ENCODE measurements at regions not wholly inside any gene's neighbourhood (a gene's known extent, or its start where the extent isn't known, plus 50 kb on each side); places are given as distances from the start of the nearest gene placed in this dataset.

DNA sequence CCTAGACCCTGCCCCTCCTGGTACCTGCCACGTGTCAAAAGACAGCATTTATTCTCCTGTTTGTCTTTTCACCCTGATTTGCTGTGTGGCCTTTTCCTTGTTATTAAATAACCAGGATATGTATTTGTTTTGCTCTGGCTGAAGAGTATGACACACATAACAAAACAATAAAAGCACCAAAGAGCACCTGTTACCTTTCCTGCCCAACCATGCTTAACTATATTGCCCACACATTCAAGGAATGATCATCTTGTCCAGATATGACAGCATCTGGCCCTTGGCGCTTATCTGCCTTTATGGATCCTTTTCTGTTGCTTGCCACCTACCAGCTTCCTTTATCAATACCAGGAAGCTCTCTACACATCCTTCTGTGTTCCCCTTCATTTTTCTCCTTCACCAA is 357.7 kb downstream of the FGFR2 start:
- peaks cover 10% of the 10 kb centered on the region; the same call in 1 of the 2 replicates for H3K9me3 ChIP-seq (ENCODE audit: insufficient read depth, low read depth, low read length)
- H3K4me3 ChIP-seq (ENCODE audit: low read length), result no peak overlapping the region
- 78% methylated on average over 2 of the region's 2 CpGs for WGBS
- no peak overlapping the region for H3K27ac ChIP-seq (ENCODE audit: low read depth, low read length)
- H3K36me3 ChIP-seq (ENCODE audit: insufficient read depth, low read length), result no peaks in the 10 kb centered on the region
- no peak overlapping the region for H3K9ac ChIP-seq (ENCODE audit: low read depth, low read length)
- no peaks in the 10 kb centered on the region for H3K4me1 ChIP-seq (ENCODE audit: insufficient read depth, low read length)
- H3K27me3 ChIP-seq (ENCODE audit: insufficient read depth, low read length), result no peaks in the 10 kb centered on the region

DNA sequence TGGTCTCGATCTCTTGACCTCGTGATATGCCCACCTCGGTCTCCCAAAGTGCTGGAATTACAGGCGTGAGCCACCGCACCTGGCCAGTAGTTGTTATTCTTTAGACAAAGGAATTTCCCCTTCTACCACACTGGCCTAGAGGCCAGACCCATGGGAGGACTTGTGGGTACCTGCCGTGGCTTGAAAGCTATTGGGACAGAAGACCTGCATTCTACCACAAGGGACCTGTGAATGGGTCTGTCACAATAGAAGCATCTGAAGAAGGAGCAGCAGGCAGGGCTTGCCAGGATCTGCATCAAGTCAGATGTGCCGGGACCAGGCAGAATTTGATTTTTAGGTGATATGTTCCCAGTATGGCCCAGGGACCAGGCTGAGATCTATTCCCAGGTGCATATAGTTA is 356.9 kb downstream of the FGFR2 start:
- Histone ChIP-seq H3K4me3 (ENCODE audit: low read length) (no peak overlapping the region), H3K4me1 (ENCODE audit: insufficient read depth, low read length) (no peaks in the 10 kb centered on the region)
- WGBS, result 96% methylated on average over 7 of the region's 7 CpGs

DNA sequence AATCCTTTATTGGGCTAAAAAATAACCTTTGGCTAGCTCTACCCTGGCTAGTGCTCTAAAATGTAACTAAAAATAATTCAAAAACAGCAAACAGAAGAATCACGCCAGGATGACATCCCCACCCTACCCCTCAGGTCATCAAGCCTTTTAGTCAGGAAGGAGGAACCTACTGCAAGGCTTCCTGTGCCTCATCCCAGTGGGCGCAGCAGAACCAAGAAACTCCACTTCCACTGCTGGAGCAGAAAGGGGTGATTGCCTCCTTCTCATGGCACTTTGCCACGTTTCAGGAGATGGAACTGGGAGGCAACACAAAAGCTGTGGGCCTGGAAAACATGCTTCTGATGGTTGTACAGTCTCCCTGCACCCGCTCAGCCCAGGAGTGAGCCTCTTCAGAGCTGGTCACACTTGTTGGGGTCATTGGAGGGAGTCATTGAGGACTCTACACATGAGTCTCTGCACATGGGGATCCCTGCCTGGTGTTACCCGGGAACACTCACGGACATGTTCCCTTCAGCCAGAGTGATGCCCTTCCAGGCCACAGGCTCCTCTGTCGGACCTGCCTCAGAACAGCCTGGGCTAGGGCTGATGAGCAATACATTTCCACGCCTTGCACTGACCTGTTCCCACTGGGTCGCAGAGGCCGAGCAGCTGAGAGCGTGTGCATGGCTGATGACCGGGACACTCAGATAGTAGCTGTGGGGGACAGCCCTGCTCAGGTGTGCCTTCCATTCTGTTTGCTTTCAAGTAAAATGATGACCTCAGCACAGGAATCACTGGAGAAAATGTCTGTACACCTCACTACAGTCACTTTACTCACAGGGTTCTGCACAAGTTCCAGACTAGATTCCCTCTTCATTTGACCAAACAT is 355.3 kb downstream of the FGFR2 start:
- no peak overlapping the region for H3K4me3 ChIP-seq (ENCODE audit: low read length)
- no peaks in the 10 kb centered on the region for H3K4me1 ChIP-seq (ENCODE audit: insufficient read depth, low read length)
- H3K9ac ChIP-seq (ENCODE audit: low read depth, low read length), result no peak overlapping the region
- no peak overlapping the region for H3K27ac ChIP-seq (ENCODE audit: low read depth, low read length)
- H3K27me3 ChIP-seq (ENCODE audit: insufficient read depth, low read length), result no peaks in the 10 kb centered on the region
- WGBS, result 83% methylated on average over 12 of the region's 12 CpGs
- 0 out of 2 replicates have a peak, but pooled peaks cover under 1% of the 10 kb centered on the region for H3K9me3 ChIP-seq (ENCODE audit: insufficient read depth, low read depth, low read length)
- H3K36me3 ChIP-seq (ENCODE audit: insufficient read depth, low read length), result no peaks in the 10 kb centered on the region

More for the DNA sequence above, 356.9 kb downstream of the FGFR2 start:
- H3K9ac ChIP-seq (ENCODE audit: low read depth, low read length), result no peak overlapping the region
- no peaks in the 10 kb centered on the region for H3K36me3 ChIP-seq (ENCODE audit: insufficient read depth, low read length)
- H3K27ac ChIP-seq (ENCODE audit: low read depth, low read length), result no peak overlapping the region
- H3K27me3 ChIP-seq (ENCODE audit: insufficient read depth, low read length), result no peaks in the 10 kb centered on the region
- peaks cover 10% of the 10 kb centered on the region; the same call in 1 of the 2 replicates for H3K9me3 ChIP-seq (ENCODE audit: insufficient read depth, low read depth, low read length)

DNA sequence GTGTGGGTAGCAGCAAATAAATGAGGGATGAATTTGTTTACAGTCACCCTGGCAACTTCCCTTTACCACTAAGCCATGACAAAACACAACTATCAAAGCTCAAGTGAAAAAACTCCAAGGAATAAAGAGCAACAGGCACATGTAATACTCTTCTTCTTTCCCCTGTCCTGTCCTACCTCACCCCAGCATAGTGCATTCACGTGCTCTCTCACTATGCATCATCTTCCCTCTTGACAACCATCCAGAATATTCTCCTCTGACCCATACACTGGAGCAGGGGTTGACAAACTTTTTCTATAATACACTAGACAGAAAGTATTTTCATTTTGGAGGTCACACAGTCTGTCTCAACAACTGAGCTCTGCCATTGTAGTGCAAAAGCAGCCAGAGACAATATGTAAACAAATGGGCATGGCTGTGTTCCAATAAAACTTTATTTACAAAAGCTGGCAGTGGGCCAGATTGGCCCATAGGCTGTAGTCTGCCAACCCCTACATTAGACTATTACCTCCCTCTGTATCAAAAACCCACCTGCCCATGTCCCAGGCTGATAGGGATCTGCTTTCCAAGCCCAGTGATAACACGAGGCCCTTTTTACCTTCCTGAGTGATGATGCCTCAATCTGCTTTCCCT is 354.5 kb downstream of the FGFR2 start:
- 92% methylated on average over 2 of the region's 2 CpGs for WGBS
- no peak overlapping the region for H3K9ac ChIP-seq (ENCODE audit: low read depth, low read length)
- no peaks in the 10 kb centered on the region for H3K4me1 ChIP-seq (ENCODE audit: insufficient read depth, low read length)
- H3K9me3 ChIP-seq (ENCODE audit: insufficient read depth, low read depth, low read length), result no peaks in the 10 kb centered on the region
- no peak overlapping the region for H3K27ac ChIP-seq (ENCODE audit: low read depth, low read length)
- H3K27me3 ChIP-seq (ENCODE audit: insufficient read depth, low read length), result no peaks in the 10 kb centered on the region
- H3K4me3 ChIP-seq (ENCODE audit: low read length), result no peak overlapping the region
- no peaks in the 10 kb centered on the region for H3K36me3 ChIP-seq (ENCODE audit: insufficient read depth, low read length)

DNA sequence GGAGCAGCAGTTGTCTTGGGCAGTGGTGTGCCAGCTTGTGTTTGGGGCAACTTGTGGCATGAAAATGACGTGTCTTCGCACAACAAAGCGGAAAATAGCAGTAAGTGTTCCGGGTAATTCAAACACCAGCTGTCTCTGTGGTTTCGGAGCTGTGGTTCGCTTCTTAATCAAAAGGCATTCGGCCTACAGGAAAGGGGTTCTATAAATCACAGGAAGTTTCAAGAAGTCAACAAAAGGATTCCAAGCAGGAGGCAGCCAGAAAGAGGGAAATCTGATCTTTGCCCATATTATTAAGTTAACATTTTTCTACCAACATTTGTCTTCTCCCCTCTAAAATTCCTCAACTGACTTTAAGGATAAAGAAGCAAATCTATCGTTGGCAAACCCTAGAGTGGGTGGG is 353.4 kb downstream of the FGFR2 start:
- Histone ChIP-seq H3K27me3 (ENCODE audit: insufficient read depth, low read length) (no peaks in the 10 kb centered on the region), H3K4me3 (ENCODE audit: low read length) (no peak overlapping the region), H3K4me1 (ENCODE audit: insufficient read depth, low read length) (no peaks in the 10 kb centered on the region), H3K9me3 (ENCODE audit: insufficient read depth, low read depth, low read length) (no peaks in the 10 kb centered on the region), H3K9ac (ENCODE audit: low read depth, low read length) (no peak overlapping the region), H3K36me3 (ENCODE audit: insufficient read depth, low read length) (no peaks in the 10 kb centered on the region), H3K27ac (ENCODE audit: low read depth, low read length) (no peak overlapping the region)
- WGBS, result 97% methylated on average over 8 of the region's 8 CpGs

DNA sequence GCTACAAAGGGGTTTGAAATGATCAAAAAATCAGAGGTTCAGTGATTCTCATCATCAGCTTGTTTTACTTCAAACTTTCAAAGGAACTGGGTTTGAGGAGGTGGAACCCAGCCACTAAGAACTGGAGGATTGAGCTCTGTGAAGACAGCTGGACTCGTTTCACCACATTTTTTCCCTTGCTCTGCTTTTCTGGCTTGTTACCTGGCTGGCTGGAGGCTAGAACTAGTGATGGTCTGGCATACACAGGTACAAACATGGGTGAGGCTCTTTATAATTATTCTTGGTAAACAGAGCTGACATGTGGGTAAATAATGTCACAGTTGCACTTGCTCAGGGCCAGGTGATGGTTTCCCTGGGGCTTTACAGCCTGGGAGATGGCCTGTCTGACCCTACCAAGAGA is 352.5 kb downstream of the FGFR2 start:
- Histone ChIP-seq H3K4me1 (ENCODE audit: insufficient read depth, low read length) (no peaks in the 10 kb centered on the region), H3K9ac (ENCODE audit: low read depth, low read length) (no peak overlapping the region), H3K27me3 (ENCODE audit: insufficient read depth, low read length) (no peaks in the 10 kb centered on the region), H3K27ac (ENCODE audit: low read depth, low read length) (no peak overlapping the region), H3K9me3 (ENCODE audit: insufficient read depth, low read depth, low read length) (no peaks in the 10 kb centered on the region), H3K4me3 (ENCODE audit: low read length) (no peak overlapping the region), H3K36me3 (ENCODE audit: insufficient read depth, low read length) (no peaks in the 10 kb centered on the region)
- 95% methylated on average over 1 of the region's 1 CpG for WGBS

DNA sequence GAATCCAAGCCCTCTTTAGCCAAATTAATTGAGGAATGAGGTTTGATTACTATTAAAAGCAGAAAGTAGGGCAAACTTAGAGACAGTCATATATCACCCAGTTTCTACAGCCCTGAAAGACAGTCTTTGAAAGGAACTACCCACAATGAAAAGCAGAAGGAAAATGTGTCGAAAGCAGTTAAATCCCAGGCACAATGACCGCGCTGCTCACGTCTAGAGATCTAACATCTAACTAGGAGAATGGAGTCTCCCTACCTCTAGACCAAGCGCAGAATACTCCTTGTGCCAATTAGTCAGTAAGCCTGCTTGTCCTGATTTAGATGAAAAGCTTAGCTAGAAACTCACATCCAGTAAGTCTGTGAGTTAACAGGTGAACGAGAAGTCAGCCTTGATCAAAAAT is 350.0 kb downstream of the FGFR2 start:
- H3K27me3 ChIP-seq (ENCODE audit: insufficient read depth, low read length), result no peaks in the 10 kb centered on the region
- no peak overlapping the region for H3K9ac ChIP-seq (ENCODE audit: low read depth, low read length)
- 93% methylated on average over 6 of the region's 6 CpGs for WGBS
- H3K4me3 ChIP-seq (ENCODE audit: low read length), result no peak overlapping the region
- no peak overlapping the region for H3K27ac ChIP-seq (ENCODE audit: low read depth, low read length)
- no peaks in the 10 kb centered on the region for H3K4me1 ChIP-seq (ENCODE audit: insufficient read depth, low read length)
- no peaks in the 10 kb centered on the region for H3K9me3 ChIP-seq (ENCODE audit: insufficient read depth, low read depth, low read length)
- no peaks in the 10 kb centered on the region for H3K36me3 ChIP-seq (ENCODE audit: insufficient read depth, low read length)

DNA sequence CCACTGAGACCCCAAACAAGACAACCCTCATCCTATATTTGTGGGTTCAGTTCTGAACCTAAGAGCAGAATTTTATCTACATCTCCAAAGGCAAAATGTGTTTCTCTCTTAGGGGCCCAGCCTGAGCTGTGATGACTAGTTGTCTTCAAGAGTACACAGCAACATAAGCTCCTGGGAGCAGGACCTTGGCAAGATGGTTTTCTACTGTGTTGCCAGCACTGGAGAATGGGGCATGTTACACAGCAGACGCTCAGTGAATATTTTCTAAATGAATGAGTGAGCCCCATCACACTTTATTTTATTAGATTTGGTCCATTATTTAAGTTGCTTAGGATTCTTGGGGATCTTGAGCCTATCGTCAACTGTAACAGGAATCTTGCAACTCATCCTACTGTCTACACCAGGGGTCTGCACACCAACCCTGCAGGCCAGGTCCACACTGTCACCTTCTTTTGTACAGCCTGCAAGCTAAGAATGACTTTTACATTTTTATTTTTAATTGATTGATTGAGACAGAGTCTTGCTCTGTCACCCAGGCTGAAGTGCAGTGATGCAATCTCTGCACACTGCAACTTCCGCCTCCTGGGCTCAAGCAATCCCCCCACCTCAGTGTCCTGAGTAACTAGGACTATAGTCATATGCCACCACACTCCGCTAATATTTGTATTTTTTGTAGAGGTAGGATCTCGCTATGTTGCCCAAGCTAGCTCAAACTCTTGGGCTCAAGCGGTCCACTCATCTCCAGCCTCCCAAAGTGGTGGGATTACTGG is 347.1 kb downstream of the FGFR2 start:
- no peak overlapping the region for H3K4me3 ChIP-seq (ENCODE audit: low read length)
- no peak overlapping the region for H3K27ac ChIP-seq (ENCODE audit: low read depth, low read length)
- no peaks in the 10 kb centered on the region for H3K36me3 ChIP-seq (ENCODE audit: insufficient read depth, low read length)
- 93% methylated on average over 4 of the region's 6 CpGs for WGBS
- H3K9ac ChIP-seq (ENCODE audit: low read depth, low read length), result no peak overlapping the region
- H3K27me3 ChIP-seq (ENCODE audit: insufficient read depth, low read length), result no peaks in the 10 kb centered on the region
- H3K9me3 ChIP-seq (ENCODE audit: insufficient read depth, low read depth, low read length), result no peaks in the 10 kb centered on the region
- H3K4me1 ChIP-seq (ENCODE audit: insufficient read depth, low read length), result no peaks in the 10 kb centered on the region

DNA sequence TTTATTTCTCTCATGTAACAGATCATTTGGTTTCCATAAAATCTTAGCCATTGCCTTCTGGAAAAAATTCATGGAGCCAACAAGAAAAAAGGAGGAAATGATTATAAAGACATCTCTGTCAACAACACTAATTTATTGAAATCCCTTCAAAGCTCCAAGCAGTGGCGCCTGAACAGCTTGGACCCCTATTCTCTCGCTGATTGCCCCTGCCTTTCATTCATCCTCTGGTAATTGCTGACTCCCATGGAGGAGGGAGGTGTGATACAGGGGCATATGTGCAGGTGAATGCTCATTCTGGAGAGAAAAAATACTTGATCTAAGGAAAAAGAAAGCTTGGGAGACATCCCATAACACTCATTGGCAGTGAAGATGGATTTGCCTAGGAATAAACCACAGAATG is 345.5 kb downstream of the FGFR2 start:
- no peak overlapping the region for H3K9ac ChIP-seq (ENCODE audit: low read depth, low read length)
- H3K36me3 ChIP-seq (ENCODE audit: insufficient read depth, low read length), result no peaks in the 10 kb centered on the region
- no peaks in the 10 kb centered on the region for H3K9me3 ChIP-seq (ENCODE audit: insufficient read depth, low read depth, low read length)
- no peaks in the 10 kb centered on the region for H3K27me3 ChIP-seq (ENCODE audit: insufficient read depth, low read length)
- no peaks in the 10 kb centered on the region for H3K4me1 ChIP-seq (ENCODE audit: insufficient read depth, low read length)
- no peak overlapping the region for H3K27ac ChIP-seq (ENCODE audit: low read depth, low read length)
- H3K4me3 ChIP-seq (ENCODE audit: low read length), result no peak overlapping the region
- WGBS, result 95% methylated on average over 2 of the region's 2 CpGs

DNA sequence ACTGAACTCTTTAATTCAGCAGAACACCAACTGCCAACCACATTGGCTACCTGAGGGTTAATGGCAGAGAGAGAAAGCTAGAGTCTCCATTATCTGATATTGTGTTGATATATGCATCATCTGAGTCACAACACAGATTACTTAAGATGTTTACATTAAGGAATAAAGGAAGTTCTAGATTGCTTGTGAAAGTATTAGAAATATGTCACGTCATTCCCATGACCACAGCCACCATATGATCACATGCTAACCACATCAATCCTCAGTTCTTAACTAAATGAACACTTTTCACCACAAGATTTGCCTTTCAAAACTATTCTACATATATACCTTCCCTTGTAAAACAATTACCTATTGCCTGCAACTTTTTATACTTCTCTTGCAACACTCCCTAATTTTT is 337.9 kb downstream of the FGFR2 start:
- 97% methylated on average over 1 of the region's 1 CpG for WGBS

DNA sequence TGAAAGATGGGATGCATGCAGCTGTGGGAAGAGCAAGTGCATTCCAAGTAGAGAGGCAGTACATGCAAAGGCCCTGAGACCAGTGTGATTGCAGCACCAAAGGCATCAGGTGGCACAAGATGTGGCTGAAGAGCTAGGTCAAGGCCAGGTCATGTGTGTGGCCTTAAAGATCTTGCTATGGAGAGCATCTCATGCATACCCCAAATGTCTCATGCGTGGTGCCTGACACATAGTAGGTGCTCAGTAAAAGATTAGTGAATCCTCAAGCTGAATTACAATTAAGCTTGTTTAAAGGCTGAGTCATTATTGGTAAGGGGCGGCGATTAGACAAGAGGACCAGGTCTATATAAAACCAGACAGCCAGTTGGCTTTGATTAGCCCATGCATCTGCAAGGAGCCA is 336.6 kb downstream of the FGFR2 start:
- Histone ChIP-seq H3K4me3 (ENCODE audit: low read length) (no peak overlapping the region), H3K27me3 (ENCODE audit: insufficient read depth, low read length) (no peaks in the 10 kb centered on the region), H3K4me1 (ENCODE audit: insufficient read depth, low read length) (peaks cover 10% of the 10 kb centered on the region), H3K9me3 (ENCODE audit: insufficient read depth, low read depth, low read length) (peaks cover 8% of the 10 kb centered on the region; the same call in 1 of the 2 replicates), H3K36me3 (ENCODE audit: insufficient read depth, low read length) (no peaks in the 10 kb centered on the region), H3K27ac (ENCODE audit: low read depth, low read length) (no peak overlapping the region), H3K9ac (ENCODE audit: low read depth, low read length) (no peak overlapping the region)
- WGBS, result 97% methylated on average over 3 of the region's 3 CpGs

More for the DNA sequence above, 337.9 kb downstream of the FGFR2 start:
- no peak overlapping the region for H3K27ac ChIP-seq (ENCODE audit: low read depth, low read length)
- peaks cover 10% of the 10 kb centered on the region for H3K4me1 ChIP-seq (ENCODE audit: insufficient read depth, low read length)
- H3K4me3 ChIP-seq (ENCODE audit: low read length), result no peak overlapping the region
- H3K36me3 ChIP-seq (ENCODE audit: insufficient read depth, low read length), result no peaks in the 10 kb centered on the region
- H3K9me3 ChIP-seq (ENCODE audit: insufficient read depth, low read depth, low read length), result peaks cover 8% of the 10 kb centered on the region; the same call in 1 of the 2 replicates
- H3K9ac ChIP-seq (ENCODE audit: low read depth, low read length), result no peak overlapping the region
- H3K27me3 ChIP-seq (ENCODE audit: insufficient read depth, low read length), result no peaks in the 10 kb centered on the region
